CD4-positive, alpha-beta T cell (primary cell): ENCODE measurements at regions not wholly inside any gene's neighbourhood (a gene's known extent, or its start where the extent isn't known, plus 50 kb on each side); places are given as distances from the start of the nearest gene placed in this dataset.

Experiments
- ATAC-seq: fragments of 200-7000 bp; cut with Tn5 transposase; one replicate; pipeline ENCODE4 v1.10.0; 2022; ENCODE audit warnings: mild to moderate bottlenecking; ENCODE audit not compliant: poor library complexity
- CTCF ChIA-PET: fragments of 350-600 bp; sonication (Branson Sonifier 250); formaldehyde crosslinking; loops from one replicate; lab custom pipeline; 2021; ENCODE audit warnings: antibody characterized with exemption, inconsistent platforms; lab: Charles Lee
- POLR2A ChIA-PET: fragments of 350-600 bp; sonication (Branson Sonifier 250); formaldehyde crosslinking; loops from one replicate; lab custom pipeline; 2021; ENCODE audit warnings: antibody characterized with exemption, inconsistent platforms; lab: Charles Lee
- DNase-seq, 14 experiments: peaks; one replicate each; pipeline ENCODE4 v3.0.0-alpha.2; 2013 to 2020; ENCODE audit warnings: mixed read lengths in 2 of 14
- H3K27ac ChIP-seq, 2 donors: one replicate each; pipeline versions ENCODE4 v1.5.1 to v1.7.0; 2013; ENCODE audit warnings: low read length in 2 of 2, low read depth in 1 of 2, mild to moderate bottlenecking in 1 of 2
- H3K27me3 ChIP-seq, 2 experiments: 1 replicate in 1 of 2; 2 replicates in 1 of 2; pipeline versions ENCODE4 v1.6.1 to v1.7.0; 2013; ENCODE audit warnings: low read length in 2 of 2, control low read depth in 1 of 2, mild to moderate bottlenecking in 1 of 2, moderate library complexity in 1 of 2; ENCODE audit not compliant: insufficient read depth in 2 of 2, control insufficient read depth in 1 of 2
- H3K36me3 ChIP-seq: one replicate; pipeline ENCODE4 v1.6.1; 2013; ENCODE audit warnings: low read length, control low read depth; ENCODE audit not compliant: insufficient read depth
- H3K4me1 ChIP-seq: one replicate; pipeline ENCODE4 v1.6.1; 2013; ENCODE audit warnings: low read length, control low read depth; ENCODE audit not compliant: insufficient read depth
- H3K4me3 ChIP-seq: one replicate; pipeline ENCODE4 v1.5.1; 2013; ENCODE audit warnings: mild to moderate bottlenecking, low read length, moderate library complexity
- H3K9me3 ChIP-seq, 2 experiments: 1 replicate in 1 of 2; 2 replicates in 1 of 2; pipeline versions ENCODE4 v1.6.1 to v1.7.0; 2013; ENCODE audit warnings: low read length in 2 of 2, mild to moderate bottlenecking in 2 of 2, control low read depth in 1 of 2, moderate library complexity in 1 of 2; ENCODE audit not compliant: control insufficient read depth in 1 of 2, insufficient read depth in 1 of 2
- H3K27ac Mint-ChIP-seq: one replicate; pipeline ENCODE4 v1.8.0; 2020; ENCODE audit warnings: mixed read lengths
- H3K27me3 Mint-ChIP-seq: one replicate; pipeline ENCODE4 v1.8.0; 2021; ENCODE audit warnings: mixed read lengths
- H3K36me3 Mint-ChIP-seq: one replicate; pipeline ENCODE4 v1.8.0; 2021; ENCODE audit warnings: low read depth, mixed read lengths
- H3K4me1 Mint-ChIP-seq: one replicate; pipeline ENCODE4 v1.8.0; 2021; ENCODE audit warnings: low read depth, mixed read lengths
- H3K4me3 Mint-ChIP-seq: one replicate; pipeline ENCODE4 v1.8.0; 2020; ENCODE audit warnings: mild to moderate bottlenecking, mixed read lengths
- H3K9me3 Mint-ChIP-seq: one replicate; pipeline ENCODE4 v1.8.0; 2020; ENCODE audit warnings: mixed read lengths
- intact Hi-C, 2 experiments: fragments of 100-400 bp; cut with DNase I in 1 of 2; cut with micrococcal nuclease in 1 of 2; formaldehyde crosslinking; loops; one replicate each; pipeline versions ENCODE4 v1.15.1 to v1.9.0; 2023 to 2025; cut with DNase I, micrococcal nuclease
- TF ChIP-seq, protein P1 (sequence below): fragments of 200-600 bp; IDR thresholded peaks from one replicate; pipeline ENCODE4 v1.8.0; 2022; ENCODE audit warnings: antibody characterized with exemption, mild to moderate bottlenecking

DNA sequence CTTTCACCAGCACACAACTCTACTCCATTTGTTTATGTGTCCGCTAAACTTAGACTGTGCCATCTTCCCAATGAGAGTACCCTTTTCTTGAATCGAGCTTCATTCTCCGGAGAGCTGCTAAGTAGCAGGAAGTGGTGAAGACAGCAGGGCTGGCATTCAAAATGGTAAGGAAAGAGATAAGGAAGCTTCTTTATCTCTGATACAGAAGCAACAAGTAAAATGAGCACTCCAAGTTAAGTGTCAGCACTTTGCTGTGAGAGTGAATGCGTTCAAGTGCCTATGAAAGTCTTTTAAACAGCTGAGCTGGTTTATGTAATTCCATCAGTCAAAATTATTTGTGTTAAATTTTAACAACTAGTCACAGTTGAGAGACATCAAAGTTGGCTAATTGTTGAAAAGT is 386.8 kb upstream of the PTPRD start:
- H3K4me1 ChIP-seq = no peaks in the 10 kb centered on the region
- Mint-ChIP-seq H3K27me3 (no peaks in the 10 kb centered on the region), H3K4me1 (no peaks in the 10 kb centered on the region), H3K36me3 (no peaks in the 10 kb centered on the region), H3K4me3 (no peak overlapping the region), H3K9me3 (peaks cover 21% of the 10 kb centered on the region), H3K27ac (no peak overlapping the region)
- no peak overlapping the region for H3K27ac ChIP-seq
- intact Hi-C loops = no loop called here
- ATAC-seq (no peak), DNase-seq (no peak)
- peaks cover 0 to 4% of the 10 kb centered on the region in 2 experiments for H3K9me3 ChIP-seq
- H3K27me3 ChIP-seq = no peaks in the 10 kb centered on the region
- POLR2A ChIA-PET = no interaction called here
- no peaks in the 10 kb centered on the region for H3K36me3 ChIP-seq
- H3K4me3 ChIP-seq = no peak overlapping the region
- CTCF ChIA-PET = no interaction called here
- TF ChIP-seq, protein P1, sequence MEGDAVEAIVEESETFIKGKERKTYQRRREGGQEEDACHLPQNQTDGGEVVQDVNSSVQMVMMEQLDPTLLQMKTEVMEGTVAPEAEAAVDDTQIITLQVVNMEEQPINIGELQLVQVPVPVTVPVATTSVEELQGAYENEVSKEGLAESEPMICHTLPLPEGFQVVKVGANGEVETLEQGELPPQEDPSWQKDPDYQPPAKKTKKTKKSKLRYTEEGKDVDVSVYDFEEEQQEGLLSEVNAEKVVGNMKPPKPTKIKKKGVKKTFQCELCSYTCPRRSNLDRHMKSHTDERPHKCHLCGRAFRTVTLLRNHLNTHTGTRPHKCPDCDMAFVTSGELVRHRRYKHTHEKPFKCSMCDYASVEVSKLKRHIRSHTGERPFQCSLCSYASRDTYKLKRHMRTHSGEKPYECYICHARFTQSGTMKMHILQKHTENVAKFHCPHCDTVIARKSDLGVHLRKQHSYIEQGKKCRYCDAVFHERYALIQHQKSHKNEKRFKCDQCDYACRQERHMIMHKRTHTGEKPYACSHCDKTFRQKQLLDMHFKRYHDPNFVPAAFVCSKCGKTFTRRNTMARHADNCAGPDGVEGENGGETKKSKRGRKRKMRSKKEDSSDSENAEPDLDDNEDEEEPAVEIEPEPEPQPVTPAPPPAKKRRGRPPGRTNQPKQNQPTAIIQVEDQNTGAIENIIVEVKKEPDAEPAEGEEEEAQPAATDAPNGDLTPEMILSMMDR = no peak

DNA sequence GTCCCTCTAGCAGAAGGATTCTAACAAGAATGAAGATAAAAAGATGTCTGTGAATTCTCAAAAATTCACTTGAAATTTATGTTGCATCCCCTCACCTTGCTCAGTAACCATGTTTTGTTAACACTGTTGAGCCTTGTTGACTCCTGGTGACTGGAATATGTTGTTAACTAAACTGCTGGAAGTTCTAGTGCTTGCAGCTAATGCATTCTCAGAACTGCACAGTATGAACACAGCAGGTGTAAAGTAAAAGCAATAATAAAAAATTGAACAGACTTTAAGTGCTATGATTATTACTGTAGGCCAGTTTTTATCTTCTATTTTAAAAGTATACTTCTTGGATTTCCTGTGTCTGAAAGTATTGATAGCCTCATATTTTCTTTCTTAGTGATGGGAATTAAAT is 388.7 kb upstream of the PTPRD start:
- Mint-ChIP-seq H3K27ac (no peak overlapping the region), H3K27me3 (no peaks in the 10 kb centered on the region), H3K36me3 (no peaks in the 10 kb centered on the region), H3K4me1 (no peaks in the 10 kb centered on the region), H3K4me3 (no peak overlapping the region), H3K9me3 (peaks cover 18% of the 10 kb centered on the region)
- TF ChIP-seq, protein P1 = no peak
- no peak overlapping the region for H3K4me3 ChIP-seq
- ATAC-seq = no peak
- ChIA-PET CTCF (no interaction called here), POLR2A (no interaction called here)
- H3K27me3 ChIP-seq = no peaks in the 10 kb centered on the region
- no peak overlapping the region for H3K27ac ChIP-seq
- no peaks in the 10 kb centered on the region for H3K36me3 ChIP-seq
- no peak for DNase-seq
- H3K9me3 ChIP-seq = peaks cover 0 to 4% of the 10 kb centered on the region in 2 experiments
- no peaks in the 10 kb centered on the region for H3K4me1 ChIP-seq
- intact Hi-C loops = no loop called here

- no peaks in the 10 kb centered on the region for H3K27me3 ChIP-seq
- DNase-seq (no peak), ATAC-seq (no peak)
- H3K36me3 Mint-ChIP-seq = no peaks in the 10 kb centered on the region
- no peaks in the 10 kb centered on the region for H3K4me1 Mint-ChIP-seq
- peaks cover 18% of the 10 kb centered on the region for H3K9me3 Mint-ChIP-seq
- no peak overlapping the region for H3K27ac ChIP-seq
- H3K4me3 ChIP-seq = no peak overlapping the region
- no peak overlapping the region for H3K4me3 Mint-ChIP-seq
- H3K4me1 ChIP-seq = no peaks in the 10 kb centered on the region
- intact Hi-C loops = no loop called here
- H3K36me3 ChIP-seq = no peaks in the 10 kb centered on the region
- peaks cover 0 to 4% of the 10 kb centered on the region in 2 experiments for H3K9me3 ChIP-seq
- no peak overlapping the region for H3K27ac Mint-ChIP-seq
- POLR2A ChIA-PET = no interaction called here
- CTCF ChIA-PET = no interaction called here
- TF ChIP-seq, protein P1 = no peak
- no peaks in the 10 kb centered on the region for H3K27me3 Mint-ChIP-seq
These were observed 389.9 kb upstream of the PTPRD start for GRCh38 chr9:11002705-11003104.
